GM12878 (cell line): ENCODE measurements at regions not wholly inside any gene's neighbourhood (a gene's known extent, or its start where the extent isn't known, plus 50 kb on each side); places are given as distances from the start of the nearest gene placed in this dataset.

Experiments
- ATAC-seq: fragments of 200-7000 bp; cut with Tn5 transposase; 3 replicates; pipeline ENCODE4 v1.9.1; 2020; ENCODE audit warnings: mild to moderate bottlenecking, moderate library complexity
- BruUV-seq: library from RNA; stranded (reverse); fragments of 400-500 nt; replicated peaks from 2 replicates; lab custom pipeline; 2021; lab: Mats Ljungman, UMichigan
- CTCF ChIA-PET: fragments of 300-600 bp; sonication (Branson Sonifier 250); formaldehyde crosslinking; extraction: SDS; loops from one replicate; lab custom pipeline; 2021; ENCODE audit warnings: inconsistent platforms; lab: Yijun Ruan, JAX
- POLR2A ChIA-PET: fragments of 350-600 bp; formaldehyde crosslinking; extraction: SDS; loops from one replicate; lab custom pipeline; 2021; ENCODE audit warnings: inconsistent platforms; lab: Charles Lee
- RAD21 ChIA-PET: fragments of 300-600 bp; sonication (Branson Sonifier 250); formaldehyde crosslinking; loops from one replicate; lab custom pipeline; 2023; ENCODE audit warnings: antibody characterized with exemption; ENCODE audit not compliant: unreplicated experiment; lab: Charles Lee
- SMC1A ChIA-PET: fragments of 300-600 bp; sonication (Branson Sonifier 250); formaldehyde crosslinking; loops from one replicate; lab custom pipeline; 2023; ENCODE audit not compliant: unreplicated experiment, uncharacterized antibody; lab: Charles Lee
- DNase-seq: peaks from one replicate; pipeline ENCODE4 v3.0.0-alpha.2; 2011; ENCODE audit warnings: low read depth, low spot score
- FAIRE-seq: peaks from 3 replicates; lab custom pipeline; 2011; peaks lifted over from hg19 to GRCh38; lab: Jason Lieb, UNC
- H2AFZ ChIP-seq: 2 replicates; pipeline ENCODE4 v1.6.0; 2011; ENCODE audit warnings: low read depth, low read length, control low read depth; ENCODE audit not compliant: control insufficient read depth
- H3K27ac ChIP-seq: 2 replicates; pipeline ENCODE4 v1.5.1; 2011; ENCODE audit warnings: control low read depth; ENCODE audit not compliant: control insufficient read depth, insufficient read depth
- H3K27me3 ChIP-seq, 2 experiments: replicated peaks in 1 of 2; 2 replicates each; pipeline versions ENCODE4 v1.6.0 to v1.6.1; 2011; ENCODE audit warnings: low read length in 1 of 2; ENCODE audit not compliant: control insufficient read depth in 2 of 2, insufficient read depth in 2 of 2
- H3K36me3 ChIP-seq, 2 experiments: 2 replicates each; pipeline ENCODE4 v1.5.1; 2011; ENCODE audit warnings: low read length in 1 of 2; ENCODE audit not compliant: control insufficient read depth in 2 of 2, insufficient read depth in 2 of 2
- H3K4me1 ChIP-seq: 2 replicates; pipeline ENCODE4 v1.6.1; 2011; ENCODE audit warnings: mild to moderate bottlenecking, low read length, moderate library complexity, mixed read lengths; ENCODE audit not compliant: control insufficient read depth, insufficient read depth
- H3K4me2 ChIP-seq: 2 replicates; pipeline ENCODE4 v1.6.0; 2011; ENCODE audit warnings: control low read depth; ENCODE audit not compliant: control insufficient read depth, insufficient read depth
- H3K4me3 ChIP-seq: fragments of 200-600 bp; sonication (generic); 2 replicates; pipeline ENCODE4 v1.5.1; 2016
- H3K79me2 ChIP-seq: 2 replicates; pipeline ENCODE4 v1.6.0; 2011; ENCODE audit warnings: low read length; ENCODE audit not compliant: control insufficient read depth, insufficient read depth
- H3K9ac ChIP-seq: 2 replicates; pipeline ENCODE4 v1.8.0; 2011; ENCODE audit warnings: low read length, control low read depth, mixed read lengths; ENCODE audit not compliant: control insufficient read depth, insufficient read depth
- H3K9me3 ChIP-seq: replicated peaks from 3 replicates; pipeline ENCODE4 v1.5.1; 2011; ENCODE audit warnings: mild to moderate bottlenecking, low read length; ENCODE audit not compliant: control insufficient read depth, insufficient read depth
- H4K20me1 ChIP-seq: 2 replicates; pipeline ENCODE4 v1.6.0; 2011; ENCODE audit not compliant: control insufficient read depth, insufficient read depth
- EP300 ChIP-seq, 2 experiments: fragments of 150-350 bp in 1 of 2; IDR thresholded peaks; 2 replicates each; pipeline ENCODE4 v1.6.1; 2011 to 2012; ENCODE audit warnings: low read depth in 2 of 2, low read length in 2 of 2, borderline replicate concordance in 1 of 2, improper control_type of control experiment in 1 of 2, inconsistent platforms in 1 of 2; ENCODE audit not compliant: control insufficient read depth in 1 of 2
- FOXK2 ChIP-seq: fragments of 450-650 bp; IDR thresholded peaks from 2 replicates; pipeline ENCODE4 v1.6.1; 2017; ENCODE audit warnings: mild to moderate bottlenecking, moderate library complexity
- HCFC1 ChIP-seq: fragments of 150-350 bp; IDR thresholded peaks from 2 replicates; pipeline ENCODE4 v1.6.1; 2014; ENCODE audit warnings: low read length
- KLF5 ChIP-seq: fragments of 450-650 bp; IDR thresholded peaks from 2 replicates; pipeline ENCODE4 v1.6.1; 2014; ENCODE audit warnings: mild to moderate bottlenecking; ENCODE audit not compliant: partially characterized antibody
- RFX5 ChIP-seq: IDR thresholded peaks from 2 replicates; pipeline ENCODE4 v1.6.1; 2011; ENCODE audit warnings: low read depth, low read length, improper control_type of control experiment
- ZNF622 ChIP-seq: fragments of 450-650 bp; IDR thresholded peaks from 2 replicates; pipeline ENCODE4 v1.6.1; 2017; ENCODE audit warnings: mild to moderate bottlenecking, inconsistent platforms
- WGBS: methylation state at CpG from one replicate; pipeline ENCODE4 v1.1.6; 2016; ENCODE audit warnings: low lambda C conversion rate; ENCODE audit not compliant: insufficient replicate concordance, insufficient coverage; ENCODE audit errors: missing lambda C conversion rate; 5-methylcytosine and 5-hydroxymethylcytosine counted together
- in situ Hi-C: fragments of 300-500 bp; cut with MboI; formaldehyde crosslinking; loops from 9 replicates; pipeline ENCODE4 v1.14.3; 2018; ENCODE audit warnings: mixed read lengths
- intact Hi-C: fragments of 100-400 bp; cut with micrococcal nuclease; formaldehyde crosslinking; loops from one replicate; pipeline ENCODE4 v1.14.2; 2022; ENCODE audit not compliant: unreplicated experiment

- Histone ChIP-seq H3K79me2 (no peaks in the 10 kb centered on the region), H2AFZ (no peak overlapping the region), H3K4me3 (no peak overlapping the region), H3K27ac (no peak overlapping the region), H3K9me3 (no peaks in the 10 kb centered on the region)
- no peak for ATAC-seq
- no peak for TF ChIP-seq FOXK2
- no peak for TF ChIP-seq ZNF622
- TF ChIP-seq RFX5: no peak
- no peak for TF ChIP-seq EP300 (IDR thresholded peaks at IDR 0.05; ENCODE audit: borderline replicate concordance in 1 of 2, control insufficient read depth in 1 of 2, low read depth in 2 of 2, low read length in 2 of 2)
- TF ChIP-seq HCFC1: no peak
- TF ChIP-seq, all 136 proteins: peak for 0
- 63% methylated on average over 10 of the region's 10 CpGs for WGBS
- CTCF ChIA-PET: no interaction called here
- peaks cover 0 to 3% of the 10 kb centered on the region in 2 experiments; a peak in 3 of 4 replicates for H3K27me3 ChIP-seq
- H3K4me2 ChIP-seq: no peak overlapping the region
- BruUV-seq: no TSS peak
- H3K4me1 ChIP-seq: peaks cover 4% of the 10 kb centered on the region
- no peak overlapping the region for H3K9ac ChIP-seq
- intact Hi-C loops (no loop called here), in situ Hi-C loops (no loop called here)
- FAIRE-seq (no peak), DNase-seq (no peak)
- no peaks in the 10 kb centered on the region for H4K20me1 ChIP-seq
- SMC1A ChIA-PET: no interaction called here
- RAD21 ChIA-PET: no interaction called here
- H3K36me3 ChIP-seq: no peaks in the 10 kb centered on the region
- POLR2A ChIA-PET: no interaction called here
Observed at GRCh38 chr3:14306142-14306541, 96.3 kb upstream of the SLC6A6 start.

- no peak for DNase-seq
- BruUV-seq: no TSS peak
- H3K4me2 ChIP-seq: no peak overlapping the region
- POLR2A ChIA-PET: no interaction called here
- peaks cover 4% of the 10 kb centered on the region for H3K4me1 ChIP-seq
- H3K27ac ChIP-seq: no peak overlapping the region
- no peaks in the 10 kb centered on the region for H3K36me3 ChIP-seq
- SMC1A ChIA-PET: no interaction called here
- no peaks in the 10 kb centered on the region for H3K79me2 ChIP-seq
- no peak overlapping the region for H3K9ac ChIP-seq
- H3K4me3 ChIP-seq: no peak overlapping the region
- TF ChIP-seq KLF5: no peak
- RAD21 ChIA-PET: no interaction called here
- no peak for ATAC-seq
- intact Hi-C loops (no loop called here), in situ Hi-C loops (no loop called here)
- no peak overlapping the region for H2AFZ ChIP-seq
- FAIRE-seq: no peak
- H4K20me1 ChIP-seq: no peaks in the 10 kb centered on the region
- CTCF ChIA-PET: interaction anchor here (1.0 to 1.1 kb wide), 2 partner anchors 46 to 104 kb away, joined by 3 read pairs; no protein-coding TSS in a partner anchor
- WGBS: 35% methylated on average over 16 of the region's 18 CpGs
- H3K9me3 ChIP-seq: no peaks in the 10 kb centered on the region
- H3K27me3 ChIP-seq: peaks cover 0 to 3% of the 10 kb centered on the region in 2 experiments; a peak in 3 of 4 replicates
Observed at GRCh38 chr3:14307656-14308302, 94.6 kb upstream of the SLC6A6 start.
